ENCODE measurements at regions not wholly inside any gene's neighbourhood (a gene's known extent, or its start where the extent isn't known, plus 50 kb on each side); places are given as distances from the start of the nearest gene placed in this dataset.

- DNase-seq (ENCODE audit: low read depth in 4 of 4, low spot score in 3 of 4): no peak
These were observed 161.6 kb downstream of the C5orf15 start for GRCh38 chr5:133806847-133807246.

- no peak for DNase-seq (ENCODE audit: low read depth in 4 of 4, low spot score in 3 of 4)
These were observed 166.3 kb downstream of the C5orf15 start for GRCh38 chr5:133801955-133802751.

- DNase-seq (ENCODE audit: low read depth in 4 of 4, low spot score in 3 of 4): no peak
These were observed 167.0 kb downstream of the C5orf15 start for GRCh38 chr5:133801431-133801830.

- DNase-seq (ENCODE audit: low read depth in 4 of 4, low spot score in 3 of 4): no peak
These were observed 168.7 kb downstream of the C5orf15 start for GRCh38 chr5:133799571-133800237.

- DNase-seq (ENCODE audit: low read depth in 4 of 4, low spot score in 3 of 4): no peak
These were observed 171.3 kb downstream of the C5orf15 start for GRCh38 chr5:133797167-133797566.

- DNase-seq (ENCODE audit: low read depth in 4 of 4, low spot score in 3 of 4): no peak
These were observed 172.2 kb downstream of the C5orf15 start for GRCh38 chr5:133796186-133796585.

- DNase-seq (ENCODE audit: low read depth in 4 of 4, low spot score in 3 of 4): no peak
These were observed 173.5 kb downstream of the C5orf15 start for GRCh38 chr5:133794771-133795415.

- no peak for DNase-seq (ENCODE audit: low read depth in 4 of 4, low spot score in 3 of 4)
These were observed 174.5 kb downstream of the C5orf15 start for GRCh38 chr5:133793756-133794465.

- no peak for DNase-seq (ENCODE audit: low read depth in 4 of 4, low spot score in 3 of 4)
These were observed 175.8 kb downstream of the C5orf15 start for GRCh38 chr5:133792655-133793054.

- DNase-seq (ENCODE audit: low read depth in 4 of 4, low spot score in 3 of 4): no peak
These were observed 176.4 kb downstream of the C5orf15 start for GRCh38 chr5:133792024-133792423.

GRCh38 chr5:133790898-133791297 lies 177.5 kb downstream of the C5orf15 start:
- no peak for DNase-seq (ENCODE audit: low read depth in 4 of 4, low spot score in 3 of 4)

GRCh38 chr5:133789428-133789827 lies 177.1 kb upstream of the FSTL4 start:
- no peak for DNase-seq (ENCODE audit: low read depth in 4 of 4, low spot score in 3 of 4)

GRCh38 chr5:133788121-133788520 lies 175.8 kb upstream of the FSTL4 start:
- DNase-seq (ENCODE audit: low read depth in 4 of 4, low spot score in 3 of 4): no peak

GRCh38 chr5:133786420-133786819 lies 174.1 kb upstream of the FSTL4 start:
- DNase-seq (ENCODE audit: low read depth in 4 of 4, low spot score in 3 of 4): no peak

- DNase-seq (ENCODE audit: low read depth in 4 of 4, low spot score in 3 of 4): no peak
These were observed 172.8 kb upstream of the FSTL4 start for GRCh38 chr5:133785182-133785581.

GRCh38 chr5:133783481-133783880 lies 171.1 kb upstream of the FSTL4 start:
- DNase-seq (ENCODE audit: low read depth in 4 of 4, low spot score in 3 of 4): no peak

- no peak for DNase-seq (ENCODE audit: low read depth in 4 of 4, low spot score in 3 of 4)
These were observed 170.4 kb upstream of the FSTL4 start for GRCh38 chr5:133782736-133783135.

GRCh38 chr5:133781436-133782225 lies 169.3 kb upstream of the FSTL4 start:
- no peak for DNase-seq (ENCODE audit: low read depth in 4 of 4, low spot score in 3 of 4)

GRCh38 chr5:133780619-133781280 lies 168.4 kb upstream of the FSTL4 start:
- no peak for DNase-seq (ENCODE audit: low read depth in 4 of 4, low spot score in 3 of 4)

Measured in right renal pelvis (tissue), 4 donors.